ENCODE measurements at regions not wholly inside any gene's neighbourhood (a gene's known extent, or its start where the extent isn't known, plus 50 kb on each side); places are given as distances from the start of the nearest gene placed in this dataset.

DNA sequence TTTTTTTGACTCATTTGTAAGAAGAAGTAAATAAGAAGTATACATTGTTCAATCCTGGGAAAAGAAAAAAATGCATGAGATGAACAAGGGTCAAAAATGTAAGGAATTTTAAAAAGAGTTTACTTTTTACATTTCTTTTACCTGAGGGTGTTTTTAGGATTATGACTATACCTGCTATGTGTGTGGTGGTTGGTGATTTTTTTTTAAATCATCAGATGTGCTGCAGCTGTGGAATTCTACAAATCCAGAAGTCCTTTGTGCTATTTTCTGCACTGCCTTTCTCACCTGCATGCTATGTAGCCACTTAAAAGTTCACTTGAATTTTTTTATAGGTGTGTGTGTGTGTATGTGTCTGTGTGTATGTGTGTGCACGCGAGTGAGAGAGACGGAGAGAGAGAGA, 185.3 kb downstream of the FAT3 start:
- DNase-seq, result no peak
- in situ Hi-C loops (cut with HindIII; ENCODE audit: low pct_ligation_motif_present, low pct_unique_long_range_greater_than_20kb, low sequenced_read_pairs), result no loop called here

DNA sequence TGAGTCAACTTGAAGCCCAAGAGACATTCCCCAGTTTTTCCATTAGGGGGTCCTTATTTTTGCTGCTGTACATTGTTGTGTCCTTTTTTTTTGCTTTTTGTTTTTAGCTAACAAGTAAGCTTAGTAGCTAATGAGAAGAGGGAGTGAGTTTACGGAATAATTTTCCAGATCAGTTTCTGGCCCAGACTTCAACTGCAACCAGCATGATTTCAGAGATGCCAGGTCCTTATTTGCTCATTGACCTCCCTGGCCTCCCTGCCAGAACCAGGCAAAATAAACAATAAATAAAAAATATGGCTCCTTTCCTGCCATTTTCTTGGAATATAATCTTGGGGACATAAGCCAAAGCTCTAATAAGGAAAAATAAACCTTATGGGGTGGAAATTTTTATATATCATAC, 185.9 kb downstream of the FAT3 start:
- in situ Hi-C loops (cut with HindIII; ENCODE audit: low pct_ligation_motif_present, low pct_unique_long_range_greater_than_20kb, low sequenced_read_pairs), result no loop called here
- DNase-seq, result no peak

DNA sequence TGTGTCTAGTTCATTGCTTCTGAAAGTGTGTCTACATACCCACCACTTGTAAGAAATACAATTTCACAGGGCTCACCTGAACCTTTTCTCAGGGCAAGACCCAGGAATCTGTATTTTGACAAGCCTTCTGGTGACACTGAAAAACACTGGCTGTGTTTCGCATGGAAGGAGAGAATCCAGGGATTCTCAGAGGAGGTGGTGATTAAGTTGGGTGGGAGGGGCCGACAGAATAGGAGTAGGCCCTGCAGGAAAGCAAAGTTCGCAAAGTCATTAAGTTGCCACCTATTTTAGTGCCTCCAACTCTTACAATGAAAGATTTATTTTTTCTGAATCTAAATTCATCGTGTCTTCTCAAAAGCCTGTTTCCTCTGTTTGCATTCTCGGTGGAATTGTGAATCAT, 186.8 kb downstream of the FAT3 start:
- DNase-seq, result no peak
- in situ Hi-C loops (cut with HindIII; ENCODE audit: low pct_ligation_motif_present, low pct_unique_long_range_greater_than_20kb, low sequenced_read_pairs), result no loop called here

DNA sequence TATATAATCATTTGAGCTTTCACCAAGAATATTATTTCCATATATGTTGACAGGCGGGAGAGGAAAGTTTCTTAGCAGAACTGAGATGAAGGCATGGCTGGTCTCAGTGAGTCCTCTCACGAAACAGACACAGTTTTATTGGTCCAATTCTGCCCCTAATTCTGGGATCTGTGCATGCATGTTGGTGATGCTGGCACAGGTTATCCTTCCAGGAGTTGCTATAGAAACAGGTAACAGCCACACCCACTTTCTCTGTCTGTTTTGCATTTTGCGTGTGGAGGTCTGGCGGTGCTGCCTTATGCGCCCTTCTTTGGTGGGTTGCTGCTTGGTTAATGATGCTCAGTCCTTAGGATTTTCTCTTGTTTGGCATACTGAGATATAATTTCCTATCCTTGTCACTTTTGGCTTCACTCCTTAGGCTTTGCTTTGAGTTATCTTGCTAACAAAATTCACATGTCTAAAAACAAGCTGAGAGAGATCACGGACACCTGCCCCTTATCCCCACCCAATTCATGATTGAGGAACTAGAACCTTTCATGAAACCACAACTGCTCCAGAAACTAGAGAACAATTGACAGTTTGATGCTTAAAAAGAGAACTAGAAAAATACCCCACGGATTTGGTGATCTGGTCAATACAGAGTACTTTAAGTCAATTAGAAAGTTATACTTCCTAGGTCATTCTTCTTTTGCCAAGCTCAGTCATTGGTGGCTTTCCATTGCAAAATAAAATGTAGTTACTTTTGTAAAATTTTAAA, 189.3 kb downstream of the FAT3 start:
- DNase-seq, result no peak
- in situ Hi-C loops (cut with HindIII; ENCODE audit: low pct_ligation_motif_present, low pct_unique_long_range_greater_than_20kb, low sequenced_read_pairs), result no loop called here

DNA sequence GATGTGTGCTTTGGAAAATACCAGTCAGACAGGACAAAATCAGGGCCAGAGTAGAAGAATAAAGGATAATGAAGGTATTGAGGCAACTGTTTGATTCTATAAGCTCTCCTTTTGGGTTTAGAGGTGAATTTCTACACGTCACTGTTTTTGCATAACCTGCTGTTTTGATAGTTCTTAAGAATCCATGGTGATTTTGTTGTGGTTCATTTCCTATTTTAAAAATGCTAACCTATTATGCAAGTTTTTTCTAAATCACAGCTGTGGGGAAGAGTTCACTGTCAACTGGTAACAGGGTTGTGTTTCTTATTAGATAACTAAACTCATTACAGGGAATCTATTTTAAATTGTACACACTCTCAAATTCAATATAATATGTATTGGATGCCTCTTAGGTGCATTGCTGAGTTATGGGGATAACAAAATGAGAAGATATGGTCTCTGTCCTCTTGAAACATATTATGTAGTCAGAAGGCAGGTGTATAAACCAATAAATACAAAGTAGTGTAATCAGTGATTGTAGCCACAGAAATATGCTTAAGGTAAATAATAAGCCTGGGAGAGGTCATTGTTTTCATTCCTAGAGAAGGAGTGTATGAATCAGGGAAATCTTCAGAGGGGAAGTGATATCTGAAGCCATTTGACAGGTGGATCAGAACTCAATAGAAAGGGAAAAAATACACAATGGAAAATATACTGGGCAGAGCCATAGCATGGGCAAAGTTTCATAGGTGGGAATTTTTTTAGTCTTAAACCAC, 192.5 kb downstream of the FAT3 start:
- in situ Hi-C loops (cut with HindIII; ENCODE audit: low pct_ligation_motif_present, low pct_unique_long_range_greater_than_20kb, low sequenced_read_pairs), result no loop called here
- DNase-seq, result no peak

DNA sequence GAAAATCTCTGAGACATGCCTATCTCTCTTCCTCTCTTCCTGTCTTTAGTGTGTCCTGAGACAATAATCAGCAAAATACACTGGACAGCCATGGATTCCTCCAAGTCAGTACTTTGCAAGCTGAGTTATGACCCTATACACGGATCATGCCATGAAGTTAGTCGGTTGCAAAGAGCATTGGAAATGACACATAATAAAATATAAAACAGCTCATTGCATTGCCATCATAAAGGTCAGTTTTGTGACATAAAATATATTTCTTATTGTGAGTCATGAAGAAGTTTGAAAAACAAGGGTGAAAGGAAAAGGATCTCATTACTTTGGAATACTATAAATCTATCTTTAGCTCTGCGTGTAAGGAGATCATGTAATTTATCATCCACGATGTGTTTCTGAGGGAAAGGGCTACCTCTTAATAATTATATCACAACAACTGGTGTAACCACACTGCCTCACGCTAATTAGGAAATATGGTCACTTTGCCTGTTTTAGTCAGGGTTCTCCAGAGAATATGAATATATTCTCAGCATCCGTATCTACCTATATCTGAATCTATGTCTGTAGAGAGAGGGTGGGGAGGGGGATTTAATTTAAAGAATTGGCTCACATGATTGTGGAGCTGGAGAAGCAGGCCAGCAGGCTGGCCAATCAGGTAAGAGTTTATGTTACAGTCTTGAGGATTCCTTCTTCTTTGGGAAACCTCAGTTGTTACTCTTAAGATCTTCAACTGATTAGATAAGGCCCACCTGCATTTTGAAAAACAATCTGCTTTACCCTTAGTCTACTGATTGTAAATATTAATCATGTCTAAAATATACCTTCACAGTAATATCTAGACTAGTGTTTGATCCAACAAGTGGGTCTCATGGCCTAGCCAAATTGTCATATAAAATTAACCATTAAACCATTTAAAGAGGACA, 198.8 kb downstream of the FAT3 start:
- no peak for DNase-seq
- in situ Hi-C loops (cut with HindIII; ENCODE audit: low pct_ligation_motif_present, low pct_unique_long_range_greater_than_20kb, low sequenced_read_pairs), result no loop called here

DNA sequence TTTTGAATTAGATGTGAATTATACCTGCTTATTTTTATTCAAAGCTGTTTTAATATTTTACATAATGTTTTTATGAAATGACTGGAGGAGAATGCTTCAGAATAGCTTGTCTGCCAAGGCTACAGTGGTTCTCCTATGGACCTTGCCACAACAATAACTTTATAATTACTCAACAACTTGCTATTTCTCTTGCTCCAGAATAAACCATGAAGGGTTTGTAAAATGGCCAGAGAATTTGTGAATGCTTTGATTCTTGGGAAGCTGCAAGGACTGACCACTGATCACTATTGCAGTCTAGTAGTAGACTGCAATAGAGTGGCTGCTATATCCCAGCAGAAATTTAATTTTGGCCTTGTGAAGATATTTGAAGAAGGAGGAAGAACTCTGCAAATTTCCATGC, 199.7 kb downstream of the FAT3 start:
- in situ Hi-C loops (cut with HindIII; ENCODE audit: low pct_ligation_motif_present, low pct_unique_long_range_greater_than_20kb, low sequenced_read_pairs), result no loop called here
- DNase-seq, result no peak

DNA sequence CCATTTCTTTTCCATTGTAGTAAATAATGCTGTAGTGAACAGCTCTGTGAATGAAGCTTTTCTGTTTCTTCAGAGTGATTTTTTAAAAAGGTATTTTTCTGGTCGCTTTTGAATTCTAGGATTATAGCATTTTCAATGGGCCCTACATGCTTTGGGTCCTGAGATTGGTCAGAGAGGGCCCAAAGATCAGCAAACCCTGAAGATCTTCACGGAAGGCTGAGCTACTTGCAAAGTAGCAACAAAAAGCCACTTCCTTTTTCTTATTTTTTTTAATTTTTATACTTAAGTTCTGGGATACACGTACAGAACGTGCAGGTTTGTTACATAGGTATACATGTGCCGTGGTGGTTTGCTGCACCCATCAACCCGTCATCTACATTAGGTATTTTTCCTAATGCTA, 200.5 kb downstream of the FAT3 start:
- in situ Hi-C loops (cut with HindIII; ENCODE audit: low pct_ligation_motif_present, low pct_unique_long_range_greater_than_20kb, low sequenced_read_pairs), result no loop called here
- no peak for DNase-seq

DNA sequence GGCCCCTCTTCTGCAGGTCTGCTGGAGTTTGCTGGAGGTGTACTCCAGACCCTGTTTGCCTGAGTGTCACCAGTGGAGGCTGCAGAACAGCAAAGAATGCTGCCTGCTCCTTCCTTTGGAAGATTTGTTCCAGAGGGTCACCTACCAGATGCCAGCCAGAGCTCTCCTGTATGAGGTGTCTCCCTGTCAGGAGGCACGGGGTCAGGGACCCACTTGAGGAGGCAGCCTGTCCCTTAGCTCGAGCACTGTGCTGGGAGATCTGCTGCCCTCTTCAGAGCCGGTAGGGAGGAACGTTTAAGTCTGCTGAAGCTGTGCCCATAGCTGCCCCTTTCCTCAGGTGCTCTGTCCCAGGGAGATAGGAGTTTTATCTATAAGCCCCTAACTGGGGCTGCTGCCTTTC, 207.9 kb downstream of the FAT3 start:
- in situ Hi-C loops (cut with HindIII; ENCODE audit: low pct_ligation_motif_present, low pct_unique_long_range_greater_than_20kb, low sequenced_read_pairs), result no loop called here
- DNase-seq, result no peak

DNA sequence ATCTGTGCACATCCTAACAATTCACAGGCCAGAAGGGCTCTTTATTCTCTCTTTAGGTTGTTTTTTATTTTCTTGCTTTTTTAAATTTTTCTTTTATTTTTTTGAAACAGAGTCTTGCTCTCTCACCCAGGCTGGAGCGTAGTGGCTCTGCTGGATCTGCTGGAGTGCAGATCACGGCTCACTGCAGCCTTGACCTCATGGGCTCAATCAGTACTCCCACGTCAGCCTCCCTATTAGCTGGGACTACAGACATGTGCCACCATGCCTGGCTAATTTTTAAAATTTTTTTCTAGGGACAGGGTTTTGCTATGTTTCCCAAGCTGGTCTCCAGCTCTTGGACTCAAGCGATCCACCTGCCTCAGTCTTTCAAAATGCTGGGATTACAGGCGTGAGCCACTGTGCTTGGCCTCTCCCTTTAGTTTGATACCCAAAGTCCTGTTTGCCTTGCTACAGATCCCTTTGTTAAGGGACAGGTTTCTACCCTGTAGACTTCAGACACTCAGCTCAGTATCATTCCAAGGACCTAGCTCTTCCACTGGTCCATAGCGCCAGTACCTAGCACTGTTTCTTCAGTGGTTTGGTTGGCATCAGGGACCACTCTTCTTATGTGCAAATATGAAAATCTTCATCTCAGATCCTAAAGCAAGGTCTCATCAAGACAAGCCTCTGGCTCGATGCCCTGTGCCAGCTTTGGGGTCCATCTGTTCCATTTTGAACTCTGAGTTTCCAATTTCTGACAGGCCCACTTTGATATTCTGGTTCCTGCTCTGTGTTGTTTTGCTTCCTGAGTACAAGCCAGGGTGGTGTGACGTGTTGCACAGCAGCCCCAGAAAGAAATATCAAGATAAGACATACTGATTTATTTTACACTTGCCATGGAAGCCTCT, 211.7 kb downstream of the FAT3 start:
- in situ Hi-C loops (cut with HindIII; ENCODE audit: low pct_ligation_motif_present, low pct_unique_long_range_greater_than_20kb, low sequenced_read_pairs), result no loop called here
- no peak for DNase-seq

DNA sequence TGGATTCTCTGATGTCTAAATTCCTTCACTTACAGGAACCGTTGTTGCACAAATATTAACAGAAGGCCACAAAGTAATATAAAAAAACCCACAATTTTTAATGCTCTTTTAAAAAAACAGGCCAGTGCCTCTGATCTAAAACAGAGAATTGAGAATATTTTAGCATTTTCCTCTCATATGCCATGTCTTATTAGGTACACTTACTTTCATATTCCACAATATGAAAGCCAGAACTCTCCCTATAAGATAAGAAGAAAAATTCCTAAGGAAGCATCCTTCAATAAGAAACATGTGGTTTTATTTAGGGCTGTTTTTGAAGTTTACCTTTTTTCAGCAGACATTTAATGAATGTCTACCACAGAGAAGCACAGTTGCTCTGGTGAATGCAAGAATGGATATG, 214.5 kb downstream of the FAT3 start:
- in situ Hi-C loops (cut with HindIII; ENCODE audit: low pct_ligation_motif_present, low pct_unique_long_range_greater_than_20kb, low sequenced_read_pairs), result no loop called here
- no peak for DNase-seq

DNA sequence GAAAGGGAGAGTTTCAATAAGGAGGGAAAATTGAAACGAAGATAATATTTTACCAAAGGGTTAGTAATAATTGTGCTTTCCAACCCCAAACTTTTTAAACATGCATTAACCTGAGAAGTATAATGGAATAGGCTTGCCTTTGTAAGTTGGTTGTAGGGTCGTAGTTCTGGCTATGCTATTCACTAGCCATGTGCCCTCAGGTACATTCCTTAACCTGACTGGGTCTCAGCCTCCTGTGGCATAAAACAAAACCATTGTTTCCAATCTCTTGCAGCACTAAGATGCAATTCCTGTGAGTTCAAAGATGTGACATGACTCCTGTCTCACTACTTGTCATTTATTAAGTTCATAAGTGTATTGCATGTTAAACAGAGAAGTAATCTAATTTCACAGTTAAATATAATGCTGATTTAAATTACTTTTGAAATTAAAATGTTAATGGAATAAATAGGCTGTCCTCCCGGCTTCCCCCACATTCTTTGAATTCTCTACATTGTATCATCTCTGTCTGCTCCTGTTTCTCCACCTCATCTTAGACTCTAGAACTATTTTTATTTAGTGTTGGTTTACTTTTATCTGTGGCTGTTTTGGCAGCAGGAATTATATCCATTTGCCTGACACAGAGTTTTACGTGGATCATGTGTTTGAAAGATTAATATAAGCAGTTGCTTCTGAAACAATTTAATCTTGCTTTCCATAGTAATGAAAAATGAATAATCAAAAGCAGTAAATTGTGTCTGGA, 216.3 kb downstream of the FAT3 start:
- in situ Hi-C loops (cut with HindIII; ENCODE audit: low pct_ligation_motif_present, low pct_unique_long_range_greater_than_20kb, low sequenced_read_pairs), result no loop called here
- no peak for DNase-seq

DNA sequence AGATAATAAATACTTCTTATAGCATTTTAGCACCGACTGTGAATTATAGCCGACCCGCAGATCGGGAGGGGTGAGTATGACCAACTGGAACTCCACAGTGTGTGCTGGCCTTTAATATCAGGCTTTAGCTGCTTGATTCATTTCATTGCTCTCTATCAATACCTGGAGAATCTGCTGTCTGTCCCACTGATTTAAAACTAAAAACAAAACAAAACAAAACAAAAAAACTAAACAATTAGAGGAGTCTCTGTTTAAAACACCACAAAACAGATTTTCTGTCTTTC, 216.8 kb downstream of the FAT3 start:
- in situ Hi-C loops (cut with HindIII; ENCODE audit: low pct_ligation_motif_present, low pct_unique_long_range_greater_than_20kb, low sequenced_read_pairs), result no loop called here
- DNase-seq, result no peak

DNA sequence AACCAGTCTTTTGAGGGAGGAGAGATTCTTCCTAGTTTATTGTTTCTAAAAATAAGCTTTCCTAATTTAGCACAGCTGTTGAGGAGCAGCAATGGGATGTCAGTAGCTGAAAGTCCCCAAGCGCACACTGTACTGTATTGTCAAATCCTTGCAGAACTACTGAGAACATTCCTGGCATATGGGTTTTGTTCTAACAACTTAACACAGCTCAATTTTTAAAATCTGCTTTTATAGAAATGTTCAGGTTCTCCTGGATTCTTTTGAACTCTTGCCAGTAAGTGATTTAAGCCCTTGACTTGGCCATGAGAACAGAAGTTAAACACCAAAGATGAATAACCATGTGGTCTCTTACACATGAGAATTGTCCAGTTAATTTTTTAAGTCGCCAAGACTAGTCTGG, 218.6 kb downstream of the FAT3 start:
- DNase-seq, result no peak

DNA sequence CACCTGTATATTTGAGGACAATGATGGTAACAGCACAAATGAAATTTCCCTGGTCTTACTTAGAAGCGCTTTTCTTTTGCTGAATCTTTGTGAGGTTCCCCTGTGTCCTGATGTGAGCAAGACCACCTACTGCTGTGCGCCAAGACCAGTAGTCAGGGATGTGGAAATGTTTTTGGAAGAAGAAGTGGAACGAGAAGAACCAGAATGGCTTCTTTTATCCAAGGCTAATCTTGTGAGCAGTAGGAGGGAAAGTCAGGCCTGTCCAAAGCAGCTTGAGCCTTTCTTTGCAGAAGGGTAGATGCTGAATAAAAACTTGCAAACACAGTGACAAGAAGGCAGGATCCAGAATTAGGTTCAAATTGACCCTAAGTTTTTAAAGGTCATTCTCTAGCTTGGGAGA, 223.0 kb downstream of the FAT3 start:
- in situ Hi-C loops (cut with HindIII; ENCODE audit: low pct_ligation_motif_present, low pct_unique_long_range_greater_than_20kb, low sequenced_read_pairs), result no loop called here

More for the DNA sequence above, 218.6 kb downstream of the FAT3 start:
- in situ Hi-C loops (cut with HindIII; ENCODE audit: low pct_ligation_motif_present, low pct_unique_long_range_greater_than_20kb, low sequenced_read_pairs), result no loop called here

DNA sequence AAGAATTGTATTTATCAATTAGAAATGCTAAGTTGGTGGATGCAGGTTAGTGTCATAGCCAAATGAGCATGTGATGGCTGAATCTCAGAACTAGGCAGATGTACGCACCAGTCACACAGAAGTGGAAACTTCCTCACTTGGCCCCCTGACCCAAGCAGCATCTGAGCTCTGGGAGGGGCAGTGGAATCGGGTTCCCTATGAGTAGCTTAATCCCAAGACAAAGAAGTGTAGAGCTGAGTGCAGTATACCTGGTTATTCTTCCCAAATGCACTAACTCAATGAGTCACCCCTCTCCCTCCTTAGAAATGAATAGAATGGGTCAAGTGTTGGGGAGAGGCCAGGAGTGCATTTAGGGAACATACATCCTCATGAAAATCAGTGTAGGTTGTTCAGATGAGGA, 224.6 kb downstream of the FAT3 start:
- in situ Hi-C loops (cut with HindIII; ENCODE audit: low pct_ligation_motif_present, low pct_unique_long_range_greater_than_20kb, low sequenced_read_pairs), result no loop called here
- no peak for DNase-seq

More for the DNA sequence above, 223.0 kb downstream of the FAT3 start:
- DNase-seq, result no peak

DNA sequence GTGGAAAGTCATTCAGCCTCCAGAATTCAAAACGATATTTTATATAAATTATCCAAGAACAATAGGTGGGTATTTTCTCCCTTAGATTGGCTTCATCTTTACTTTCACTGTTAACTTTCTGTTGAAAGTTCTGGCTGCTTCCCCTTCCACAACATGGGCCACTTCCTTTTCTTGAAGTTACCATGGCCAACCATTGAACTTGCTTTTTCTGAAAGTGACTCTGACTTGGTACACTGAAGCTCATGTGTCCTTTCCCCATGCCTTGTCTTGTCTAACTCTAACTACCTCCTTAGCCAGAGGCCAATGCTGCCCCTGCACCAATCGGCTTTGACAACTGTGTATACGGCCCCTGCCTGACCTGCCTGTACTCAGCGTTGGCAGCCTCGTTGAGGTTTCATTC, 225.2 kb downstream of the FAT3 start:
- in situ Hi-C loops (cut with HindIII; ENCODE audit: low pct_ligation_motif_present, low pct_unique_long_range_greater_than_20kb, low sequenced_read_pairs), result no loop called here
- DNase-seq, result no peak

DNA sequence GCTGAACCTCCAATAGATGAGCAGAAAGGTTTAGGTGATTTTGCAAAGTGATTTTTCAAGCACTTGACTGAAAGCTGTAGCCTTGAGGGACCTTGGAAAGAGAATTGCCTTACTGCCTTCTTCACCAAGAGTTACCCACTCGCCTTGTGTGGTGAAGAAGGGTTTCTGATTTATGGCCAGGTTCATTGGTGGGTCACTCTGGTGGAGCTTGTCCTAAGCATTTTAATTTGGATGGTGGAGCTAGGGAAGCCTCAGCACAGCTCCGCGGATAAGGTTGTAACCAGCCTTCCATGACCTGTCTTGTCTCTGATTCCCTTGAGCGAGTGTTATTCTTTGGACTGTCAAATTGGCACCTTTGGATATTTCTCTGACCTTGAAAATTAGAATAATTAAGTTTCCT, 226.4 kb downstream of the FAT3 start:
- no peak for DNase-seq
- in situ Hi-C loops (cut with HindIII; ENCODE audit: low pct_ligation_motif_present, low pct_unique_long_range_greater_than_20kb, low sequenced_read_pairs), result no loop called here
